ENCODE measurements at regions not wholly inside any gene's neighbourhood (a gene's known extent, or its start where the extent isn't known, plus 50 kb on each side); places are given as distances from the start of the nearest gene placed in this dataset.

DNA sequence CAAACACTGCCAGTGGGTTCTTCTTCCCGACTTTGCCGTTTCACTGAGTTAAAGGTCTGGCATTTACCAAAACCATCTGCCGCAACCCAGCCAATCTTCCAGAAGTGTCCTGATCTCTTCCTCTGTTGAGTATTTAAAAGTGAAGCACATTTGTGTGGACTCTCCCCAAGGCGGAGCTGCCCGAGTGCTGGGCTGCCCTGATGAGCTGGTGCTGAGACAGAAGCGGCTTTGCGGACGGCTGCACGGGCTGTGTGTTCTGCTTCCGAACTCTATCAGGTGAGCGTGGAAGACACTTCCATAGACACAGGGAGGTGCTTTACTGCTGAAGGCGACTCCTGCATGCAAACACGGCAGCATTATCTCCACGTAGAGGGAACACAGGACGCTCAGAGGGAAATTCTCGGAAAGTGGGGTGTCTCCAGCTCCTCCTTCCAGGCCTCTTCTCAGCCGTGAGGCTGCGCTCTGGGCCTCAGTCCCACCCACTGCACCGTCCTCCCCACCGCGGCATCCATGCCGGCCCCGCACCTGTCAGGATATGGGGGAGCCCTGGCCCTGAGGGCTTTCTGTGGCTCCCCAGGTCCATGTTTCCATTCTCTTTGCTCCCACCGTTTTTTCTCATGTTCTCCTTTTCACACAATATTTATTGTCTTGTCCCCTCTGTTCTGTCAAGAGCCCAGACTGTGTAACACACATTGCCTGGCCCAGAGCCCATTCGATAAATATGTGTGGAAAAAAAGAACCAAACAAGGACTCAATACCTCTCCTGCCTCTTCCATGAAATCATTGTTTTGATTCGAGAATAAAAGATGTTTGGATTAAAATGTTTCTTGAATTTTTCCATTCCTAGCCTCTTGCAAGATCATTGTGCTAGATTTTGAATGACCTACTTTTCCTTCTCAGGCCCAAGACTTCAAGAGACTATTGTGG is 205.1 kb downstream of the DLL1 start:
- DNase-seq (ENCODE audit: low read depth): no peak

DNA sequence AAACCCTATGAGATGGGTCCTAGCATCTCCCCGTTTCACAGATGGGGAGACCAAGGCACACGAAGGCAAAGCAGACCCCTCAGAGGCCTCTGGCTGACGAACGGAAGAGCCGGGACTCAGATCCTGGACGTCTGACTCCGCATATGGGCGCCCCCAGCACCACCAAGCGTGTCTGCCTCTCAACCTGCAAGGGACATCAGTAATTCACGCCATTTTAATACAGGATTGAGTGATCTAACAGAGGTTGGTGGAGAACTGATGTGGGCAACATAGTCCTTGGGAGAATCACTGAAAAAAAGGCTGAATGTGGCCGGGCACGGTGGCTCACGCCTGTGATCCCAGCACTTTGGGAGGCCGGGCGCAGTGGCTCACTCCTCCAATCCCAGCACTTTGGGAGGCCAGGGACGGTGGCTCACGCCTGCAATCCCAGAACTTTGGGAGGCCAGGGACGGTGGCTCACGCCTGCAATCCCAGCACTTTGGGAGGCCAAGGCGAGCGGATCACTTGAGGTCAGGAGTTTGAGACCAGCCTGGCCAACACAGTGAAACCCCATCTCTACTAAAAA is 206.6 kb downstream of the DLL1 start:
- no peak for DNase-seq (ENCODE audit: low read depth)

DNA sequence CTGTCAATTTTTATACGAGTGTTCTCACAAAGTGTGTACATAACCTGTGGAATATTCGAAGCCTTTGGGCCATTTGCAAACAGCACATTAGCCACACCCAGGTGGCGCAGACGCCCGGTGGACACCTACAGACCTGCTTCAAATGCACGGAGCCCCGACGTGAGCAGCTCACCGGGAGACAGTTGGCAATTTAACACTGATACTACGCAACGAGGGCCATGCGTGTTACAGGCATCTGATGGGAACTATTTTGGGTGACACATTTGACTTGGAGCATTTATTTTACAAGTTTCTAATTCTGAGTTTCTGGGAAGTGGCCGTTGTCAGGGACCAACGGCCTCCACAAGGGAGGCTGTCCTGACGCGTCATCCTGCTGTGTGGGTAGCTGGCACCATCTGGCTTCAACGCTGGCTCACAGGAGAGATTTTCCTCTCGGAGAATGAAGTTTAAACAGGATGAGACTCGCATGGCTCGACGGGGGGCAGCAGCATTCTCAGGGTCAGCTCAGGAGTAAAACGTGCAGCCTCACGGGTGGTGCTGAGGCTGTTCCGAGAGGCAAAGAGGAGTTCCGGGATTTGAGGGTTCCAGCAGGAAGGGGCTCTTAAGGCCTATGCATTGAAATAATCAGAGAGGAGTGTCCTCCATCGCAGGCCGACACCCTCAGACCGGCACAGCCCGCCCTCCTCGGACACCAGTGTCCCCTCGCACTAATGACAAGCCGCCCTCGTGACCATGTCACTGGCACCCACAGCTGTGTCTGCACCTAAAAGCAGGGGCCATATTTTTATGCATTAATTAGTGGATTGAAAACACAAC is 207.4 kb downstream of the DLL1 start:
- DNase-seq (ENCODE audit: low read depth): no peak

DNA sequence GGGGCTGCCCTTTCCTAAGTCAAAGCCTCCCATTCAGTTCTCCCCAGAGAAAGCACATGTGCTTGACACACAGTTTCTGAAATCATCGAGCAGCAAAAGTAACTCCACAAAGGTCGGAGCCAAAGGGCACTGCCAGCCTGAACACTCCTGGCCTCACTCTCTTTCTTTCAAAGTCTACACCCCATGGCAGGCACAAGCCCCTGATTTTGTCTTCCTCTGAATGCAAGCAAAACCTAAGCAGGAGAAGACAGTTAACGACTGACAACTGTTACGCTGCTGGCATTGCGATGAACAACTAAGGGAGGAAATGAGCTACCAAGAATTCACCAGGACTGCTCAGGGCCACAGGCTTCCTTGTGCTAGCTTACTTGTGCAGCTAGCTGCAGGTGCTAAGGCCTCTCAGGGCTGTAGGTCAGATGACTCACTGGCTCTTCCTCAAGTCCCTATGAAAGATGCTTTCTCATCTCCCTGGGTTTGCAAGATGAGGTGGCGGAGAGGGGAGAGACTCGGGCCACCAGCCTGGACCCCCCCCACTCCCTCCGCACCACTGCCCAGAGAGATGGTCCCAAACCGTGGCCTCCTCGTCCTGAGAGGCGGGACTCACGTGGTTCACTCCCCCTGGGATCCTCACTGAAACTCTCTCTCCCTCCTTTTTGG is 208.2 kb downstream of the DLL1 start:
- peak; percentile 74 for DNase-seq (ENCODE audit: low read depth)

DNA sequence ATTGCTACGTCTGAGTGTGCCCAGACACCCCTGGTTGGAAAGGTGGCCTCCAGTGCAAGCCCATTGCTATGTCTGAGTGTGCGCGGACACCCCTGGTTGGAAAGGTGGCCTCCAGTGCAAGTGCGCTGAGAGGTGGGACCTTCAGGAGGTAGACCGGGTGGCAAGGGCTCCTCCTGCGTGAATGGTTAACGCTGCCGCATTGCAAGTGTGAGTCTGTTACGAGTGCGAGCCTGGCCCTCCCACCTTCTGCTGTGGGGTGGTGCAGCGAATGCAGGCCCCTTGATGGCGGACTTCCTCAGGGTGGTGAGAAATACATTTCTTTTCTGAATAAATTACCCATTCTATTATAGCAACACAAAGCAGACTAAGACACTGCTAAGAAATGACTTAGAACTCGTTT is 208.8 kb downstream of the DLL1 start:
- DNase-seq (ENCODE audit: low read depth): no peak

DNA sequence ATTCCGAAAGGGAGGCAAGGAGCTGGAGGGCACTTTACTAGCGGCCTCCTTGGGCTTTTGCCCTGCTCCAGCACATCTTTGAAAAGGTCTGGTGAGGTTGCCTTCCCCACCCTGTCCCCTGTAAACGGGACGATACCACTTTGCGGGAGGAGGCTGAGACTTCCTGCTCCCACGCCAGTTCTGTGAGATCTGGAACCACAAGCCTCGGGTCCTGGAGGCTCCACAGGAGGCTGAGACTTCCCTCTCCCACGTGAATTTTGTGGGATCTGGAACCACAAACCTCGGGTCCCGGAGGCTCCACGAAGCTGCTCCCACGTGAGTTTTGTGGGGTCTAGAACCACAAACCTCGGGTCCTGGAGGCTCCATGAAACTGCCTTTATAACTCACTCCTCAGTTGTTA is 209.3 kb downstream of the DLL1 start:
- no peak for DNase-seq (ENCODE audit: low read depth)

DNA sequence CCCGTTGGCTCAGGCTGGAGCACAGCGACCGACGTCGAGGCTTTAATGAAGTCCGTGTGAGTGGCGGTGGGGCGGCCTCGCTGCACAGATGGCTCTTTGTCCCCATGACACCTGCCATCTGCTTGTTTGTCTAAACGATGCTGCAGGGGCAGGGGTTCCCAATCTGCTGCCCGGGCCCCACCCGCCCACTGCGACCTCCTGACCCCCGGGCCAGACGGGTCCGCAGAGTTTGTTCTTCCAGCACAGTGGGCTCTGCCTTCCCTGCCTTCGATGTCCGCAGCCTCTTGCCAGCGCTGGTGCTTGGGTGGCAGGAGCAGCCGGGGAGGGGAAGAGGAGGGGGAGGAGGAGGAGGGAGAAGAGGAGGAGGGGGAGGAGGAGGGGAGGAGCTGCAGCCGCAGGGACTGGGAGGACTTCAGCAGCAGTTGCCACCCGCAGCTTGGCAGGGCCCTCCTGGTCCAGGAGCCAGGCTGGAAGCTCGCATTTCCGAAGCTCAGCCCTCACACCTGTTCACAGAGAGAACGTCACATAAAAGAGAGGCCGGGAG is 210.0 kb downstream of the DLL1 start:
- no peak for DNase-seq (ENCODE audit: low read depth)

DNA sequence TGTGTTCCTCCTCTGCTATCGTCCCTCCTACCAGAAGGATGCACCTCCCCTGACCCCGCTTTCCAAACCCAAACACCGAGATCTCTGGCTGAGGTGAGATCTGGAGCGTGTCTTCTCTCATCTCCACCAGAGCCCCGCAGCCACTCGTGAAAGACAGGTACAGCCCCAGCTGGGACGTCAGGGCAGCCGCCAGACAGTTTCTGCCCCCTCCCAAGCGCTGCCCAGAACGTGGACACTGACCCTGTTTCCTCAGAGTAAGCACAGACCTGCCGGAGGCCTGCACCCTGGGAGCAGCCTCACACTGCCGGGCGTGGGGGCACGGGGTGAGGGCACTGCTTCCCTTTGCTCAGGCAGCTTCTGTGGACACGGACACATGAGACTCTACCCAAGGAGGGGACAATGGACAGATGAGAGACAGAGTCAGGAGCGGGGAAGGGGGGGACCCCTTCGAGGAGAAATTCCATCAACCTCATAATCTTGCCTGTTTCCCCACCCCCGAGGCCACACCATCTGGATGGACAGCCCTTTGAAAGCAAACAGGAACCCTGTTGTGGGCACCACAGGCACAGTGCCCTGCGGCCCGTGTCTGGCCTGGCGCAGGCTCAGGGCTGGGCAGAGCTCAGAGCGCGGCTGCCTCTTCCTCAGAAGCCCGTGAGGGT is 210.6 kb downstream of the DLL1 start:
- DNase-seq (ENCODE audit: low read depth): no peak

DNA sequence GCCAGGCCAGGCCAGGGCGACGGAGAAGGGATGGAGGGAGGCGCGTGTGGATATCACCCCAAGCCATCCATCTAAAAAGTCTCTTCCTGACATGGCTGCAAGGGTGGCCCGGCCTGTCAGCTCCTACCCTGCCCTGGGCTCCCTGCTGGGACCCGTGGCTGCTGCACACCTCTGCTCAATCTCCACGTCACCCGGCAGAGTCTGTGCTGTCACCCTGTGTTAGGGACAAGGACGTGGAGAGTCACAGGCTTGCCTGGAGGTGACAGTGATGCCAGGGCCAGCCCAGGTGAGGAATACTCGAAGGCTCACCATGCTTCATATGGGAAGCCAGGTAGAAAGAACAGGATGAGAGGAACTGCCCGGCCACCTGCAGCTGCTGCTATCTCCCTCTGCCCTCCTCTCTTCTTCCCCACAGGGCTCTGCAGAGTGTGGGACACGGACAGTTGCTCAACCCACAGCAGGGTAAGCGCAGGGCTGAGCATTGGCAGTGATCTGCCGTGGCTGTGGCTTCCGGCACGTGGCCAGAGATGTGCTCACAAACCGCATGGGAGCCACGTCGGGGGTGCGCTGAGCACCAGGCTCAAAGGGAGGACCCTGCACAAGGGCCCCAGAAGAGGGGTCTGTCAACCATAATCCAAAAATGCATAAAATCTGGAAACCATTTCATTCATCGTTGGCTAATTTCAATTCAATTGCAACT is 214.3 kb downstream of the DLL1 start:
- DNase-seq (ENCODE audit: low read depth): no peak

DNA sequence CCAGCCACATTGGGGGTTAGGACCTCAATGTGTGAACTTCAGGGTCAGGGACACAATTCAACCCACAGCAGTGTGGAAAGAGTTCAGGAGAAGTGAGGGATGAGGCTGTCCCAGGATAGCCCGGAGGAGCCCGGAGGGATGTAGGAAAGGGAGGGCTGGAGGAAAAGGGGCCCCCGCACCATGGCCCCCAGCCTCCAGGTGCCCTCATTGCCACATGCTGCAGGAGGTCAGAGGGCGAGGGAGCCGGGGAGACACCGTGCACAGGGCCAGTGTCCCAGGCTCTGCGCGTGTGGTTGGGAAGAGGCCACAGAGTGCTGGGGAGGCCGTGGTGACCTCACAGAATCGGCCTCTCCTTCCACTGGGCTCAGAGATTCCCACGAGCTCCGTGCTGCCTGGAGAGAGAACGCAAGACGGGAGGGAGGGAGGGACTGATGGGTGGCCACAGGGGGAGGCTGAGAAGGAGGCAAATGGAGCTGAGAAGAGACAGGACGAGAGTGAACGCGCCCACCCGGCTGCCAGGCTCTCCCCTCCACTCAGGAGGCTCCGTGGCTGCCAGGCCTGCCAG is 215.1 kb downstream of the DLL1 start:
- DNase-seq (ENCODE audit: low read depth): no peak

DNA sequence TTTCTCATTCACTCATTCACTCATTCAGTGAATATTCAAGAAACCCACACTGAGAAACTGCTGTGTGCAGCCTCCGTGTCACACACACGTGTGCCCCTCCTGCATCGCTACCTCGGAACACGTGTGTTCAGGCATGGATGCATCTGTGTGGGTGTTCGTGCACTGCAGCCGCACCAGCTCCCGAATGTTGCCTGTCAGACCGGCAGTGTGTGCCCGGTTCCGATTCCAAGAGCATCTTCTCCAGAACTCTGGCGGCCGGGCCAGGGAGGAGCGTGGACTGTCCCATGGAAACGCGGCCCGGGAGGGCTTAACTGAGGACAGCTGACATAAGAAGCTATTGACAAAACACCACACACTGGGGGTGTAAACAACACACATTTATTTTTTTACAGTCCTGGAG is 216.0 kb downstream of the DLL1 start:
- DNase-seq (ENCODE audit: low read depth): no peak

DNA sequence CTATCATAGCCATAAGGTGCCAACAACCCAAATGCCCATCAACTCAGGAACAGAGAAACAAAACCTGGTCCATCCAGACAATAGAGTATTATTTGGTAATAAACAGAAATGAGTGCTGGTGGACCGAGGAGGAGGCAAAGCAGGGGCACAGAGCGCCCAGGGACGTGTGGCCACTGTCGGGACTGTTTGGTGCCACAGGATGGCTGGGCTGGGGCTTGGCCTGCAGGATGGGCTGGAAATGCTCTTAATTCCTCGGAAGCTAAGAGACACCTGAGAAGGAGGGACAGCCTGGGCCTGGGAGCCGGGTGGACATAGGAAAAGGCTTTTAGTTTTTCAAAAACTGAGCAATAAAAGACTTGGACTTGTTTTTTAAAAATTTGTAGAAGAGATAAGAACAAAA is 216.4 kb downstream of the DLL1 start:
- DNase-seq (ENCODE audit: low read depth): no peak

DNA sequence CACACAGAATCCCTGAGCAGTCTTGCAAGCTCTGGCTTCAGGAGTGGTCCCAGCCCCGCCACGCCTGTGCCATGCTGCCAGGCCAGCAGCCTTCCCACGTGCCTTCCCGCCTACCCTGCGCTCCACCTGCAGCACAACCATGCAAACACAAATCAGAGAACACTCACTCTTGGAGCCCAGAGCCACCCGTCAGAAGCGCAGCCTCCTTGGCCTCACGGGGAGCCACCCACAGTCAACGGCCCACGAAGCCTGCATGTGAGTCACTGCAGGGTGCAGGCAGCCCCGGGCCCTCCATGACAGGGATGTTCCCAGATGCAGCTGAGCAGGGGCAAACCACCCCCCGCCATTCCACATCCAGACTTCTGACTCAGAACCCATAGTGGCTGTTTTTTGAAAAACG is 217.0 kb downstream of the DLL1 start:
- DNase-seq (ENCODE audit: low read depth): peak; percentile 86

DNA sequence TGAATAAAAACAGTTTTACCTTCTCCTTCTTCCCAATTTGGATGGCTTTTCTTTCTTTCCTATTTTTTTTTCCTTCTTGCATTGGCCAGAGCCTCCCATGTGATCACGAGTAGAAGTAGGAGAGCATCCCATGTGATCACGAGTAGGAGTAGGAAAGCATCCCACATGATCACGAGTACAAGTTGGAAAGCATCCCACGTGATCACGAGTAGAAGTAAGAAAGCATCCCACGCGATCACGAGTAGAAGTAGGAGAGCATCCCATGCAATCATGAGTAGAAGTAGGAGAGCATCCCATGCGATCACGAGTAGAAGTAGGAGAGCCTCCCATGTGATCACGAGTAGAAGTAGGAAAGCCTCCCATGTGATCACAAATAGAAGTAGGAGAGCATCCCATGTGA is 218.6 kb downstream of the DLL1 start:
- DNase-seq (ENCODE audit: low read depth): no peak

DNA sequence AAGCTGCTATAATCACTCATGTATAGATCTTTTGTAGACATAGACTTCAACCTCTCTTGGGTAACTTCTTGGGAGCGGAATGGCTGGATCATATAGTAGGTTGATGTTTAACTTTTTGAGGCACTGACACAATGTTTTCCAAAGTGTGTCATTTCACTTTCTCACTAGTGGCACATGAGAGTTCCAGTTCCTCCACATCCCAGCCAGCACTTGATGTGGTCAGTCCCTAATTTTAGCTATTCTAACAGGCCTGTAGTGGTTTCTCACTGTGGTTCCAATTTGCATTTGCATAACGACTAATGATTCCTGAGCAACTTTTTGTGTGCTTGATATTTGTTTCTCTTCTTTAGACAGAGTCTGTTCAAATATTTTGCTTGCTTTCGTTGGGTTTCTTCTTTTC is 221.3 kb downstream of the DLL1 start:
- no peak for DNase-seq (ENCODE audit: low read depth)

DNA sequence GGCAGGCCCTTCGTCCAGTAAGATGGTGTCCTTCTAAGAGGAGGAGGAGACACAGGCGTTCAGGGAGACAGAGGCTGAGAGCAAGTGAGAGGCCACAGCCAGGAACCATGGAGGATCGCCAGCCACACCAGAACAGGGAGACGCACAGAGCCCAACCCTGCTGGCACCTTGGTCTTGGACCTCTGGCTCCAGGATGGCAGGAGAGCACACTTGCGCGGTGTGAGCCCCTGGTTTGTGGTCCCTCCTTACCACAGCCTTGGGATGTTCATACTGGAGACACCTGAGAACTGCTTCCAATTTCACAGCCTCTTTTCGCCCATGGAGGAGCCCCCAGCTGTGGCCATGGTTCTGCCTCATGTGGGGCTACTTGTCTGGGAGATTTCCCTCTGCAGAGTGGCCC is 222.4 kb downstream of the DLL1 start:
- DNase-seq (ENCODE audit: low read depth): no peak

DNA sequence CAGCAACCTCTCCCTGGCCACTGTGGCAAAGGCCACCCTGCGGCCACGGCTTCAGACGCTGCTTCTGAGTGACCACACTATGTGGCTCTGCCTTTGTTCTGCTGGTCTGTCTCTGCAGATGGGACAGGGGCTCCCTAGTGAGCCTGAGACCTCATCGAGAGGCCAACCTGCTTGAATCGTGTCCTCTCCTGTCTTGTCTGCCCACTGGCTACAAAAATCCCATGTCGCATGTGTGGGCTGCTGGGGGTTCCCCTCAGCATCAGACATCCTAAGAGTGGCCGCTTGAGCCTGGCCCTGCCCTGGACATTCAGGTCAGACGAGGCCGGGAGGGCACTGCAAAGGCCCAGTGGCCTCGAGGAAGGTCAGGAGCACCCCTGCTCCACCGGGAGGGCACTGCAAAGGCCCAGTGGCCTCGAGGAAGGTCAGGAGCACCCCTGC is 222.9 kb downstream of the DLL1 start:
- DNase-seq (ENCODE audit: low read depth): no peak

DNA sequence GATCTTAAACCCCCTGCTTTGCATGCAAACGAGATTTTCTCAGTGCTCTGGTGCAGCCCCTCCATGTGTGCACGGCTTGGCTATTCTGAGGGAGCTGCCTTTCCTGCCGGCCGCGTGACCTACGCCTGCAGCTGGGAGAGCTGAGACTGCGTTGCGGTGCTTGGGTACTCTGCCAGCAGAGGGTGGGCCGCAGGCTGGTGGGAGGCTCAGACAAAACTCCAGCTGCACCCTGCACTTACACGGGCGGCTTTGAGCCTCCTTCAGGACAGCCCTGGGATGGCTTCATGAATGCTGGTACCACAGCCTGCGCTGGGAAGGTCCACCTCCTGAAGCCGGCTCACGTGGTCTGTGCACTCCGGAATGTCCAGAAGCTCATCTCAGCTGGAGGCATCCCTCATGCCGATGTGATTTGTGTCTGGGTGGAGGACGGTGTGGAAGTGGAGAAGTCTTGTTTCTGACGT is 223.7 kb downstream of the DLL1 start:
- DNase-seq (ENCODE audit: low read depth): peak; percentile 66

DNA sequence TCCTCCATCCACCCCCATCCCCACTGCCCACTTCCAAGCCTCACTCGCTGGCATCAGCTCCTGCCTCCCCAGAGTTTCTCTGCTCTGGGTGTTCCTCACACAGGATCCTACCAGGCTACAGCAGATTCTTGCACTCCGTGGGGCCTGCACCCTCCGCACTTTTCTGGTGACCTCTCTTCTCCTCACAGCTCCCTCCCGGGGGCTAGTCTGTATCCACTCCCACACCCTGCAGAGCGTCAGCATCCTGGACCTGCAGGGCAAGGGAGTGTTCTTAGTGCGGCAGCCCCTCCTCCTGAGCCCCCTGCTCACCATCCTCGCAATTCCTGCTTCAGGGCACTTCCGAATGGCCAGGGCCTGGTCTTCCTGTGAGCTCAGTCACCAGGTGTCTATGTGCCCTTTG is 224.2 kb downstream of the DLL1 start:
- DNase-seq (ENCODE audit: low read depth): no peak
